Body of pancreas (tissue), 4 donors: ENCODE measurements at regions not wholly inside any gene's neighbourhood (a gene's known extent, or its start where the extent isn't known, plus 50 kb on each side); places are given as distances from the start of the nearest gene placed in this dataset.

ENCODE experiments used
- POLR2A ChIP-seq, 3 donors: fragments of 450-650 bp; IDR thresholded peaks; one replicate each; pipeline ENCODE4 v1.6.1; 2016; ENCODE audit warnings: antibody characterized with exemption in 3 of 3, mild to moderate bottlenecking in 2 of 3
- TF ChIP-seq, protein P1 (sequence below), 7 experiments: fragments of 450-650 bp in 4 of 7; fragments of 200-600 bp in 3 of 7; sonication (generic) in 3 of 7; IDR thresholded peaks; one replicate each; pipeline ENCODE4 v1.5.1; 2016 to 2019; ENCODE audit warnings: antibody characterized with exemption in 7 of 7

GRCh38 chr10:10923029-10923651, 94.5 kb upstream of the CELF2 start:
- TF ChIP-seq, protein P1, sequence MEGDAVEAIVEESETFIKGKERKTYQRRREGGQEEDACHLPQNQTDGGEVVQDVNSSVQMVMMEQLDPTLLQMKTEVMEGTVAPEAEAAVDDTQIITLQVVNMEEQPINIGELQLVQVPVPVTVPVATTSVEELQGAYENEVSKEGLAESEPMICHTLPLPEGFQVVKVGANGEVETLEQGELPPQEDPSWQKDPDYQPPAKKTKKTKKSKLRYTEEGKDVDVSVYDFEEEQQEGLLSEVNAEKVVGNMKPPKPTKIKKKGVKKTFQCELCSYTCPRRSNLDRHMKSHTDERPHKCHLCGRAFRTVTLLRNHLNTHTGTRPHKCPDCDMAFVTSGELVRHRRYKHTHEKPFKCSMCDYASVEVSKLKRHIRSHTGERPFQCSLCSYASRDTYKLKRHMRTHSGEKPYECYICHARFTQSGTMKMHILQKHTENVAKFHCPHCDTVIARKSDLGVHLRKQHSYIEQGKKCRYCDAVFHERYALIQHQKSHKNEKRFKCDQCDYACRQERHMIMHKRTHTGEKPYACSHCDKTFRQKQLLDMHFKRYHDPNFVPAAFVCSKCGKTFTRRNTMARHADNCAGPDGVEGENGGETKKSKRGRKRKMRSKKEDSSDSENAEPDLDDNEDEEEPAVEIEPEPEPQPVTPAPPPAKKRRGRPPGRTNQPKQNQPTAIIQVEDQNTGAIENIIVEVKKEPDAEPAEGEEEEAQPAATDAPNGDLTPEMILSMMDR (IDR thresholded peaks at IDR 0.05), result no peak
- no peak for TF ChIP-seq POLR2A (IDR thresholded peaks at IDR 0.05)
